Muscle layer of colon (tissue), 2 donors: ENCODE measurements at regions not wholly inside any gene's neighbourhood (a gene's known extent, or its start where the extent isn't known, plus 50 kb on each side); places are given as distances from the start of the nearest gene placed in this dataset.
"Not testable (repeated sequence)": the region's sequence is repeated elsewhere in the genome, so short reads cannot be mapped to it uniquely, and the experiment has no call there.

Source experiments
- H3K27ac ChIP-seq: one replicate; pipeline ENCODE4 v1.7.0; 2013; ENCODE audit warnings: low read depth, mild to moderate bottlenecking, low read length, moderate library complexity
- H3K27me3 ChIP-seq, 2 donors: one replicate each; pipeline ENCODE4 v1.7.0; 2013; ENCODE audit warnings: low read length in 2 of 2, mild to moderate bottlenecking in 2 of 2; ENCODE audit not compliant: insufficient read depth in 2 of 2, control insufficient read depth in 1 of 2
- H3K36me3 ChIP-seq: one replicate; pipeline ENCODE4 v1.7.0; 2013; ENCODE audit warnings: mild to moderate bottlenecking, low read length; ENCODE audit not compliant: insufficient read depth
- H3K4me1 ChIP-seq: one replicate; pipeline ENCODE4 v1.7.0; 2013; ENCODE audit warnings: mild to moderate bottlenecking, low read length; ENCODE audit not compliant: insufficient read depth
- H3K4me3 ChIP-seq, 2 donors: one replicate each; pipeline ENCODE4 v1.7.0; 2013; ENCODE audit warnings: low read length in 2 of 2, low read depth in 1 of 2, mild to moderate bottlenecking in 1 of 2, moderate library complexity in 1 of 2
- H3K9ac ChIP-seq: one replicate; pipeline ENCODE4 v1.7.0; 2013; ENCODE audit warnings: low read length
- H3K9me3 ChIP-seq: one replicate; pipeline ENCODE4 v1.7.0; 2013; ENCODE audit warnings: mild to moderate bottlenecking, low read length
- donor health status: abdominal sarcoma.
- donor health status: Adenocarcinoma of cecum.

- Histone ChIP-seq H3K36me3 (no peaks in the 10 kb centered on the region), H3K4me3 (no peak overlapping the region), H3K4me1 (peaks cover 7% of the 10 kb centered on the region)
Observed at GRCh38 chr3:81861593-81861992, 100.1 kb upstream of the GBE1 start.

GRCh38 chr3:81859524-81859923 lies 98.1 kb upstream of the GBE1 start:
- no peaks in the 10 kb centered on the region for H3K36me3 ChIP-seq
- H3K9me3 ChIP-seq = no peaks in the 10 kb centered on the region
- peaks cover 6% of the 10 kb centered on the region for H3K4me1 ChIP-seq
- no peak overlapping the region for H3K4me3 ChIP-seq
- H3K27ac ChIP-seq = no peak overlapping the region
- H3K9ac ChIP-seq = no peak overlapping the region
- H3K27me3 ChIP-seq = no peaks in the 10 kb centered on the region

More at GRCh38 chr3:81861593-81861992, 100.1 kb upstream of the GBE1 start:
- no peaks in the 10 kb centered on the region for H3K9me3 ChIP-seq
- H3K9ac ChIP-seq = no peak overlapping the region
- no peak overlapping the region for H3K27ac ChIP-seq
- H3K27me3 ChIP-seq = no peaks in the 10 kb centered on the region

- H3K9ac ChIP-seq = no peak overlapping the region
- no peaks in the 10 kb centered on the region for H3K27me3 ChIP-seq
- H3K9me3 ChIP-seq = no peaks in the 10 kb centered on the region
- no peaks in the 10 kb centered on the region for H3K36me3 ChIP-seq
- H3K4me1 ChIP-seq = no peaks in the 10 kb centered on the region
- no peak overlapping the region for H3K27ac ChIP-seq
- H3K4me3 ChIP-seq = no peak overlapping the region
Observed at GRCh38 chr3:81853431-81853830, 92.0 kb upstream of the GBE1 start.

- Histone ChIP-seq H3K27me3 (no peaks in the 10 kb centered on the region), H3K9me3 (no peaks in the 10 kb centered on the region), H3K27ac (no peak overlapping the region), H3K4me3 (no peak overlapping the region), H3K9ac (no peak overlapping the region), H3K36me3 (no peaks in the 10 kb centered on the region), H3K4me1 (no peaks in the 10 kb centered on the region)
Observed at GRCh38 chr3:81851176-81851575, 89.7 kb upstream of the GBE1 start.

- Histone ChIP-seq H3K36me3 (no peaks in the 10 kb centered on the region), H3K27me3 (no peaks in the 10 kb centered on the region), H3K9ac (no peak overlapping the region), H3K9me3 (no peaks in the 10 kb centered on the region), H3K4me3 (no peak overlapping the region), H3K27ac (no peak overlapping the region), H3K4me1 (no peaks in the 10 kb centered on the region)
Observed at GRCh38 chr3:81846988-81847387, 85.5 kb upstream of the GBE1 start.

- Histone ChIP-seq H3K4me3 (no peak overlapping the region), H3K36me3 (no peaks in the 10 kb centered on the region), H3K9ac (no peak overlapping the region), H3K27me3 (no peaks in the 10 kb centered on the region), H3K9me3 (no peaks in the 10 kb centered on the region), H3K27ac (no peak overlapping the region), H3K4me1 (no peaks in the 10 kb centered on the region)
Observed at GRCh38 chr3:81841540-81841939, 80.1 kb upstream of the GBE1 start.

- Histone ChIP-seq H3K4me3 (no peak overlapping the region), H3K4me1 (no peaks in the 10 kb centered on the region), H3K36me3 (no peaks in the 10 kb centered on the region), H3K9ac (no peak overlapping the region), H3K27ac (no peak overlapping the region), H3K9me3 (no peaks in the 10 kb centered on the region), H3K27me3 (no peaks in the 10 kb centered on the region)
Observed at GRCh38 chr3:81839504-81840094, 78.2 kb upstream of the GBE1 start.

GRCh38 chr3:81838457-81838856 lies 77.0 kb upstream of the GBE1 start:
- no peak overlapping the region for H3K4me3 ChIP-seq
- no peak overlapping the region for H3K27ac ChIP-seq
- H3K27me3 ChIP-seq = no peaks in the 10 kb centered on the region
- H3K9me3 ChIP-seq = no peaks in the 10 kb centered on the region
- H3K36me3 ChIP-seq = no peaks in the 10 kb centered on the region
- no peaks in the 10 kb centered on the region for H3K4me1 ChIP-seq
- no peak overlapping the region for H3K9ac ChIP-seq

GRCh38 chr3:81837071-81837593 lies 75.7 kb upstream of the GBE1 start:
- H3K9me3 ChIP-seq = no peaks in the 10 kb centered on the region
- no peaks in the 10 kb centered on the region for H3K27me3 ChIP-seq
- H3K27ac ChIP-seq = no peak overlapping the region
- H3K9ac ChIP-seq = no peak overlapping the region
- no peaks in the 10 kb centered on the region for H3K4me1 ChIP-seq
- no peak overlapping the region for H3K4me3 ChIP-seq
- H3K36me3 ChIP-seq = no peaks in the 10 kb centered on the region

GRCh38 chr3:81829937-81830336 lies 68.5 kb upstream of the GBE1 start:
- H3K36me3 ChIP-seq = no peaks in the 10 kb centered on the region

DNA sequence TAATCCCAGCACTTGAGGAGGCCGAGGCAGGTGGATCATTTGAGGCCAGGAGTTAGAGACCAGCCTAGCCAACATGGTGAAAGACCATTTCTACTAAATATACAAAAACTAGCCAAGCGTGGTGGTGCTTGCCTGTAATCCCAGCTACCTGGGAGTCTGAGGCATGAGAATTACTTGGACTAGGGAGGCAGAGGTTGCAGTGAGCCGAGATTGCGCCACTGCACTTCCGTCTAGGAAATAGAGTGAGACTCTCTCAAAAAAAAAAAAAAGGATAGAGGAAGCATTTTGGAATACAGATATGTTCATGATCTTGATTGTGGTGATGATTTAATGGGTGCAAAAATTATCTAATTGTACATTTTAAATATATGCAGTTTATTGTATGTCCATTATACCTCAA lies 67.8 kb upstream of the GBE1 start:
- H3K4me3 ChIP-seq, H3K9me3 ChIP-seq, H3K36me3 ChIP-seq, H3K27me3 ChIP-seq, H3K27ac ChIP-seq, H3K9ac ChIP-seq, H3K4me1 ChIP-seq: not testable (repeated sequence)

More at GRCh38 chr3:81829937-81830336, 68.5 kb upstream of the GBE1 start:
- no peak overlapping the region for H3K27ac ChIP-seq
- H3K9me3 ChIP-seq = no peaks in the 10 kb centered on the region
- no peaks in the 10 kb centered on the region for H3K4me1 ChIP-seq
- H3K9ac ChIP-seq = no peak overlapping the region
- H3K27me3 ChIP-seq = no peaks in the 10 kb centered on the region
- no peak overlapping the region for H3K4me3 ChIP-seq

- Histone ChIP-seq H3K9ac (no peak overlapping the region), H3K4me1 (no peaks in the 10 kb centered on the region), H3K4me3 (no peak overlapping the region), H3K27me3 (no peaks in the 10 kb centered on the region), H3K9me3 (no peaks in the 10 kb centered on the region), H3K27ac (no peak overlapping the region), H3K36me3 (no peaks in the 10 kb centered on the region)
Observed at GRCh38 chr3:81823882-81824395, 62.5 kb upstream of the GBE1 start.
